ENCODE measurements at regions not wholly inside any gene's neighbourhood (a gene's known extent, or its start where the extent isn't known, plus 50 kb on each side); places are given as distances from the start of the nearest gene placed in this dataset.

DNA sequence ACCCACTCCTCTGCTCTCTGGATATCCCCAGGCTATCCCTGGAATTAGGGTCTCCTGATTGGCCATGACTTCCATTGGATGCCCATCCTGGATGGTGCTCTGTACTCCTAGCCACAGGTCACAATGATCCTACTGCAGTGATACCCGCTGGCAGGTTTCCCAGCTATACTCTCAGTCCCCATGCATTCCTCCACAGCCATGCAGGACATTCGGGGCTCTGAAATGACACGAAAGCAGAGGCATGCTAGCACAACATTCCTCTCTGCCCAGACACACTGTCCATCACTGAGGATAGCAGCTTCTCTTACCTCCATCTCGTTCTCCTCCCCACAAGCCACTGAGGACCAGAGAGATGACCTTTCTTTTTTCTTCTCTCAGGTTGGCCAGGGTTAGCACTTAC is 51.7 kb upstream of the SPATS2L start:
- no peak for ATAC-seq (ENCODE audit: poor library complexity)
- no peak overlapping the region for H3K27ac ChIP-seq (ENCODE audit: low read depth in 1 of 2, low read length in 2 of 2)
- no peak overlapping the region for H3K27ac Mint-ChIP-seq
- no peaks in the 10 kb centered on the region for H3K9me3 ChIP-seq (ENCODE audit: control insufficient read depth in 1 of 2, insufficient read depth in 1 of 2, low read length in 2 of 2)
- ChIA-PET POLR2A (no interaction called here), CTCF (no interaction called here)
- H3K4me1 Mint-ChIP-seq (ENCODE audit: low read depth), result no peaks in the 10 kb centered on the region
- no peaks in the 10 kb centered on the region for H3K4me1 ChIP-seq (ENCODE audit: insufficient read depth, low read length)
- H3K4me3 ChIP-seq (ENCODE audit: low read length), result no peak overlapping the region
- peaks cover 10% of the 10 kb centered on the region for H3K27me3 Mint-ChIP-seq
- H3K9me3 Mint-ChIP-seq, result no peaks in the 10 kb centered on the region
- no peak for DNase-seq
- no peaks in the 10 kb centered on the region for H3K36me3 Mint-ChIP-seq (ENCODE audit: low read depth)
- intact Hi-C loops (cut with DNase I, micrococcal nuclease), result no loop called here
- H3K36me3 ChIP-seq (ENCODE audit: insufficient read depth, low read length), result no peaks in the 10 kb centered on the region
- no peak overlapping the region for H3K4me3 Mint-ChIP-seq
- TF ChIP-seq CTCF (IDR thresholded peaks at IDR 0.05), result no peak
- H3K27me3 ChIP-seq (ENCODE audit: control insufficient read depth in 1 of 2, insufficient read depth in 2 of 2, low read length in 2 of 2), result peaks cover 0 to 6% of the 10 kb centered on the region in 2 experiments

GRCh38 chr2:200255549-200255948 is 50.9 kb upstream of the SPATS2L start:
- Histone ChIP-seq H3K27ac (ENCODE audit: low read depth in 1 of 2, low read length in 2 of 2) (no peak overlapping the region), H3K36me3 (ENCODE audit: insufficient read depth, low read length) (no peaks in the 10 kb centered on the region), H3K9me3 (ENCODE audit: control insufficient read depth in 1 of 2, insufficient read depth in 1 of 2, low read length in 2 of 2) (no peaks in the 10 kb centered on the region), H3K4me1 (ENCODE audit: insufficient read depth, low read length) (no peaks in the 10 kb centered on the region), H3K27me3 (ENCODE audit: control insufficient read depth in 1 of 2, insufficient read depth in 2 of 2, low read length in 2 of 2) (peaks cover 0 to 6% of the 10 kb centered on the region in 2 experiments), H3K4me3 (ENCODE audit: low read length) (no peak overlapping the region)
- Mint-ChIP-seq H3K27ac (no peak overlapping the region), H3K9me3 (no peaks in the 10 kb centered on the region), H3K4me1 (ENCODE audit: low read depth) (no peaks in the 10 kb centered on the region), H3K4me3 (no peak overlapping the region), H3K27me3 (peaks cover 10% of the 10 kb centered on the region), H3K36me3 (ENCODE audit: low read depth) (no peaks in the 10 kb centered on the region)
- ATAC-seq (ENCODE audit: poor library complexity) (no peak), DNase-seq (no peak)
- POLR2A ChIA-PET, result no interaction called here
- TF ChIP-seq CTCF (IDR thresholded peaks at IDR 0.05), result no peak
- CTCF ChIA-PET, result no interaction called here
- intact Hi-C loops (cut with DNase I, micrococcal nuclease), result no loop called here

Data from CD4-positive, alpha-beta T cell (primary cell).